ENCODE measurements at regions not wholly inside any gene's neighbourhood (a gene's known extent, or its start where the extent isn't known, plus 50 kb on each side); places are given as distances from the start of the nearest gene placed in this dataset.
"Not testable (repeated sequence)": the region's sequence is repeated elsewhere in the genome, so short reads cannot be mapped to it uniquely, and the experiment has no call there.

DNA sequence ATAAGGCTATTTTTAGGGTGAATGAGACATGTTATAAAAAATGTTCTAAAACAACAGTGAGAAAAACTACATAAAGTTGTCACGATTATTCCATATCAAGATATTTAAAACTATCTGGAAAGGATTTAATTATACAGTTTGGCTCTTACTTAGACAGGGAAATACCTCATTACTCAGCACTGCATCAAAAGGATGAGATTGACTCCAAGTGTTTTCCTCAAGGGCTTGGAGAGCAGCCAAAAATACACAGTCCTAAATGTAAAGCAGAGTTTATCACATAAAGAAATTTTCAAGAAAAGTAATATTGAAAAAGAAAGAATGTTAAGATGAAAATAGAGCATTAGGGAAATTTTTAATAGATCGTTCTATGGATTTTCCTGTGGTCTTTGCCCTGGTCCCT lies 285.5 kb upstream of the NETO1 start:
- DNase-seq = peak; percentile 60

DNA sequence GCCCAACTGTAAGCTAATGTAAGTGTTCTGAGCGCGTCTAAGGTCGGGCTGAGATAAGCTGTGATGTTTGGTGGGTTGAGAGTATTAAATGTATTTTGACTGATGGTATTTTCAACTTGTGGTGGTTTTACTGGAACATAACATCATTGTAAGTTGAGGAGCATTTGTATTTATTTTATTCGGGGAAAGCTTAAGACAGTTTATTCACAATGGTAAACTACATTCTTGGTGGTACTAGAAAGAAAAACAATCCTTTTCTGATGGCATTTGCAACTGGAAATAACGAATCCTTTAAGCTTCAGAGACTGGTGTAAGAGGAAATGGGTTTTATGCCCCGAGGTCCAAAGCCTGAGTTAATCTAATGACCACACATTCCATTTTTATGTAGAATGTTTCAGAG lies 283.3 kb upstream of the NETO1 start:
- peak; percentile 20 for DNase-seq

DNA sequence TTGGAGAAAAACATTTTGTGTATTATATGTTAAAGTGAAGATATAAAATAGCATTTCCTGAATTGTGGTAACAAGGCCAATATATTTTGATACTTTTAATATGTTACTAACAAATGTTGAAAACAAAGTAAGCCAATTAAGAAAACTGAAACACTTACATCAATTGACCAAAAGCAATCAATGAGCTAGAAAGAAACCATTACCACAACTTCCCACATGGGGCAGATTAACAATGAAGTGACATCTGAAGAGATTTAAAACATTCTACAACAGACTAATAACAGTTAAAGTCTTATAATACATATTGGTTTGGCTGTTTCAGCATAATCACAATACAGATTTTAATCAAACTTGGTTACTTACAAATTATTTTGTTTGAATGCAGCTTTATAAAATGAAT lies 282.4 kb upstream of the NETO1 start:
- DNase-seq = no peak

DNA sequence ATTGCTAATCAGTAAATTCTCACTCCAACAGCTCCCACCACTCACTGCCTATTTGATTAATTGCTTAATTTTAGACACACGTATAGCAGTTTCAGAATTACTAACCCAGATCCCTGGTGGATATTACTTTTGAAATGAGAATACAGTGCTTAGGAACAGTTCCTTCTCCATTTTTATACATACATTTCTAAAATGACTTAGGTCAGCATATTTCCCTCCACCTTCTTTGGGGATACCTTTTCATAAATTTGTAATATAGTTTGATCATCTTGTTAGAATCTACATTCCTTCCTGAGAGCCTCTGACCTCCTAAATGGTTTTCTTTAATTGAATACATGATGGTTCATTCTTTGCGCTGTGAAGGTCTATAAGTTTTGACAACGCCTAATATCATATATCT lies 279.8 kb upstream of the NETO1 start:
- DNase-seq = no peak

DNA sequence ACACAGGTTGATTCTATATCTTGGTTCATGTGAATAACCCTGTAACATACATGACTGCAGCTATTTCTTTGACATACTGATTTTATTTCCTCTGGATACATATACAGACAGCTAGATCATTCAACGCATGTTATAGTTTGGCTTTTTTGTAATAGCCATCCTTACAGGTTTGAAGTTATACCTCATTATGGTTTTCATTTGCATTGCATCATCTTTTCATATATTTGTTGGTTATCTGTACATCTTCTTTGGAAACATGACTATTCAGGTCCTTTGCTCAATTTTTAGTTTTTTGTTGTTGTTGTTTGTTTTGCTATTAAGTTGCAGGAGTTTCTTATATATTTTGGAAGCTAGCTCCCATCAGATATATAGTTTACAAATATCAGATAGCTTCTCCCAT lies 276.2 kb upstream of the NETO1 start:
- no peak for DNase-seq

DNA sequence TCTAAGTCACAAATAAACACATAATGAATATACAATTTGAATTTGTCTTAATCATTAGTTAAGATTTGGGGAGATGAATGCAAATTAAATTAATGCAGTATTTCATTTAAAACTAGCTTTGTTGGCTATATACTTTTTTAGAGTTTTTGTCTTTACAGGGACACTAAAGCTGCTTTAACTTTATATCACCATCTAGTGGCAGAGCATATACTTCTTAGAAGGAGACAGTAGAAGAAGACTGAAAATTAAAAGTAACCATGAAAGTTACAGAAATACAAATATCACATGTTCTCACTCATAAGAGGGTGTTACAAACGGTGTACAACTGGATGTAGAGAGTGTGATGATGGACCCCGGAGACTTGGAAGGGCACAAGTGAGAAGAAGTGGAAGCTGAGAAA lies 268.3 kb upstream of the NETO1 start:
- DNase-seq = no peak

DNA sequence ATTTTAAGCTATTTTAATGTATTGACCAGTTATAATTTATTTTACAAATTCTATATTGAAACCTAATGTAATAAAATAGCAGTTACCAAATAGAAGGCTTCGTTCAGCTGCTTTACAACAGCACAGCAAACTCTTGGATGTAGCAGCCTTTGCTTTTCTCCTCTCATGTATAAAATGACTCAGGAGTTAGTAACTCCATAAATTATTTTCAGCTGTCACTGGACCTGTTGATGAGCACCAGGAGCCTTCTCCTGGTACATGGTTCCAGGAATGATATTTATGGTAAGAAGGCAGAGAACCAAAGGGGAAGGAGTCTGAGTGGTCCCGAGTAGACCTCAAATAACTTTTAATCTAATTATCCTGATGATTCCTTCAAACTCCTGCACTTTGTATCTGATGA lies 256.4 kb upstream of the NETO1 start:
- DNase-seq = no peak

DNA sequence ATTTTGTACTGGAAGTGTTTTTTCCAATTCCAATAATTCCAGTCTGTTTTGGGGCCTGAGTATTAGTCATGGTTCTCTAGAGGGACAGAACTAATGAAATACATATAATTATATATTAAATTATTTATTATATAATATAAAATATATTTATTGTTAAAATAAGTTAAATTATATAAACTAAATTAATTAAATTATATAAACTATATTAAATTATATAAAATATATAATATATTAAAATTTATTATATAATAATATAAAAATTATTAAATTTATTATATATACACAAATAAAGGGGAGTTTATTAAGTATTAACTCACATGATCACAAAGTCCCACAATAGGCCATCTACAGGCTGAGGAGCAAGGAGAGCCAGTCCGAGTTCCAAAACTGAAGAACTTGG lies 253.4 kb upstream of the NETO1 start:
- no peak for DNase-seq

DNA sequence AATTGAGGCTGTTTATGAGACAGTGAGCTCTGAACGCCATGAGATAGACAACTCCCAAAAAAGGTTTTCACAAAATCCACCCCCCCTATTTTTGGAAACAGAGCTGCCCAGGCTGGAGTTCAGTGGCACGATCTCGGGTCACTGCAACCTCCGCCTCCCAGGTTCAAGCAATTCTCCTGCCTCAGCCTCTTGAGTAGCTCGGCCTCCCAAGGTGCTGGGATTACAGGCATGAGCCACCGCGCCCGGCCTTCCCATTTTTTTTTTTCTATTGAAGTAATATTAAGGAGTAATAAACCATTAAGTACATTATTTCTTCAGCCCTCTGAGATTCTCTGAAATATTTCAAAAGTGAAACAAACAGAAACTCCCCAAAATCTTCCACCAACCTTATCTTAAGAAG lies 252.8 kb upstream of the NETO1 start:
- no peak for DNase-seq

DNA sequence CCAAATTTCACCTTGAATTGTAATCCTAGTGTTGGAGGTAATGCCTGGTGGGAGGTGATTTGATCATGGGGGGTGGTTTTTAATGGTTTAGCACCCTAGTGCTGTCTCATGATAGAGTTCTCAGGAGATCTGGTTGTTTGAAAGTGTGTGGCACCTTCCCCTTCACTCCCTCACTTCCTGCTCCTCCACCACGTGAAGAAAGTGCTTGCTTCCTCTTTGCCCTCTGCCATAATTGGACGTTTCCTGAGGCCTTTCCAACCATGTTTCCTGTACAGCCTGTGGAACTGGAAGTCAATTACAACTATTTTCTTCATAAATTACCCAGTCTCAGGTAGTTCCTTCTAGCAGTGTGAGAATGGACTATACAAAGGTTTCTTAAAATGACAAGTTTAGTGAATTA lies 251.8 kb upstream of the NETO1 start:
- no peak for DNase-seq

DNA sequence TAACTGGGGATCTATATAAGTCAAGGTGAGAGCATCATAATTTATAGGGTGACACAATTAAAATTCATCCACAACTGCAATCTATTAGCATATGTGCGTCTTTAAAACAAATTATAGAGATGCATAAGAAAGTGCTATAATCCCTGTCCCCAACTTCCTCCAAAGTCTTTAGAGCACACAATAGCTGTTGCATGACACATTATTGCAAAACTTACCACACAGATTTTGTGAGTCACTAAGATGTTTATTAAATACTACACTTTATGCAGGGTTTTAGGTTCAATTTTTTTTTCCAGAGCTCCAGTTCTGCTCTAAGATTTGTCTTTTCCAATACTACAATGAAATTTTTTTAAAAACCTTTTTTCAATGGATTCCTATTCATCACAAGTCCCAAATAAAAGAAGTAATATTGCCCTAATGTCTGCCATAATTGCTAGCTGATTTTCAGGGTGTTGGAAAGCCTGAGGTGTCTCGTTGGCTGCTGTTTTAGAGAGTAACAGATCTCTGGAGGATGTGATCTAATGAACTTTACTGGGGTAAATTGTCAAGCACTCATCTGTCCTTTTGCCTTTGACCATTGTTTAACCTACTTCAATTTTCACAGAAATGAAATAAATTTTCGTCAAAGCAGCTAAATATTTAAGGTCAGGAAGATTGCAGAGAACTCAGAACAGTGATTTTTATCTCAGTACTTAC lies 250.5 kb upstream of the NETO1 start:
- DNase-seq = peak; percentile 30

DNA sequence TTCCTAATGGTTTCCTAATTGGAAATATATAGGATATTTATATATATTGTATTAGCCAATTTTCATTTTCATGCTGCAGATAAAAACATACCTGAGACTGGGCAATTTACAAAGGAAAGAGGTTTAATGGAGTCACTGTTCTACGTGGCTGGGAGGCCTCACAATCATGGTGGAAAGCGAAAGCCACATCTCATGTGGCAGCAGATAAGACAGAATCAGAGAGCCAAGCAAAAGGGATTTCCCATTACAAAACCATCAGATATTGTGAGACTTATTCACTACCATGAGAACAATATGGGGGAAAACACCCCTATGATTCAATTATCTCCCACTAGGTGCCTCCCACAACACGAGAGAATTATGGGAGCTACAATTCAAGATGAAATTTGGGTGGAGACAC lies 242.5 kb upstream of the NETO1 start:
- no peak for DNase-seq

DNA sequence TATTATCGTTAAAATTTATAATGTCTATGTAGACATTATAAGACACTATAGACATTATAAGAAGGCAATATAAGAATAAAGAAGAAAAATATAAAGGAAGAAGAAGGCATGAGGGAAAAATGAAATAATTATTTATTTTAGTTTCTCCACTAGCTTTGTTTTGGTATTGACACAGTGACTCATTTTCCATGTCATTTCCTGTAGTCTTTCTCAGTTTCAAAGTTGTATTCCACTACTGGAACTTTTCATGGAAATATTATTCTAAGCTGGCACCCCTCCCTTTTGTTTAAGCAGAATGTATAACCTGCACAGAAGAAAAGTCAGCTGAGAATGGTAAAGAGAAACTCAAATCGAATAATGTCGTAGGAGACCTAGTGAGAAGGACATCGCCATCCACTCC lies 234.2 kb upstream of the NETO1 start:
- DNase-seq = no peak

DNA sequence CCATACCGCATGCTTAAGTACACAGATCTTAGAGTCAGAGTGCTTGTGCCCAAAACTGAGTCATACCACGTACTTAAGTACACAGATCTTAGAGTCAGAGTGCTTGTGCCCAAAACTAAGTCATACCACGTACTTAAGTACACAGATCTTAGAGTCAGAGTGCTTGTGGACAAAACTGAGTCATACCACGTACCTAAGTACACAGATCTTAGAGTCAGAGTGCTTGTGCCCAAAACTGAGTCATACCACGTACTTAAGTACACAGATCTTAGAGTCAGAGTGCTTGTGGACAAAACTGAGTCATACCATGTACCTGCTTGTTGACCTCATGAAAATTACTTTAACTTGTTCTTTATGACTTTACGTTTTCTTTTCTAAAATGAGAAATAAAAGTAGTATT lies 233.7 kb upstream of the NETO1 start:
- DNase-seq = not testable (repeated sequence)

DNA sequence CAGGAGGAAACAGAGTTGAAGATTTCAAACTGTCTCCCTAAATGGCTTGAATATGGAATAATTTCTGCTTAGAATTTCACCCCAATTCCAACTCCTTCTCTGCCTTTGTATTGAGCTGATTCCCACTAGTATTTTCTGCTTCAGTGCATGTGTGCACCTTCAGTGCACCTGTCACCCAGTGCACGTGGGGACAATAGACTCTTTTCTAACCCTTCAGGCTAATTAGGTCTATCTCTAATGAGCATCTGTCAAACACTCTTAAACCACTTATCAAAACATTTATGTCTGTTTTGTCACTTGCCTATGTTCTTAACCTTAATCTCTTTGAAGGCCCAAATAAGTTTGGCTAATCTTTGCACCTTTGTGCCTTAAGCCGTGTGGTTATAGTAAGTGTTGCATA lies 232.0 kb upstream of the NETO1 start:
- no peak for DNase-seq

DNA sequence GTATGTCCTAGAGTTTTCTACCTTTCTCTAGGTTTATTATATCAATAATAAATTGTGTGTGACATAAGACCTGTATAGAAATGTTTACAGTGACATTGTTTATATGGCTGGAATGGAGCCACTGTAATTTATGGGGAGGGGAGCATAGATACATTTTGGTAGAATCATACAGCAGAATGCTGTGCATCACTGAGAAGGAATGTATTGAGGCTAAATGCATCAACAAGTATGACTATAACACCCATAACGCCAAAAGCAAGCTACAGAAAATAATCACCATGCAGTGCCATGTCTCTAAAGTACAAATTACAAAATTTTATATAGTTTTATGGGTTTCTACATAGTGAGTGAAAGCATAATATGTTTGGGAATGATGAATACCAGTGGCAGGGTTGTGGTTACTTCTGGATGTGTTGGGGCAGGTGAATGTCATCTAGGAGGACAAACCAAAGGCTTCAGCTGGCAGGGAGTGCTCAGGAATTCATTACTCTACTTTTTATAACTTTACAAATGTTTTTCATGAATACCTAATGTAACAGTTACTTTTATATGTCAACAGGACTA lies 226.0 kb upstream of the NETO1 start:
- no peak for DNase-seq

DNA sequence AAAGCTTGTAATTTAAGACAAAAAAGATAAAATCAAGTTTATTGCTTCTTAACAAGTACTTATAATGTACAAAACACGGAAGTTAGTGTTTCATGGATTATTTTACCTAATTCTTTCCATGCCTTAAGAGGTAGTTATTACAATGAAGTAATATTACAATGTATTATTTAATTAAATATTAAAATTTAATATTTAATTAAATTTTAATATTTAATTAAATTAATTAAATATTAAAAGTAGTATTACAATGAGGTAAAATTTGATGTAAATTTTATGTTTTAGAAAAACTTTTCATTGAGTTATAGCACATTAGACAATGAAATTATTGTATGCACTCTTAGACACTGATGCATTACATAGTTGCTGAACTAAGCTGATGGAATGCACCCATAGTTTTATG lies 220.7 kb upstream of the NETO1 start:
- no peak for DNase-seq

DNA sequence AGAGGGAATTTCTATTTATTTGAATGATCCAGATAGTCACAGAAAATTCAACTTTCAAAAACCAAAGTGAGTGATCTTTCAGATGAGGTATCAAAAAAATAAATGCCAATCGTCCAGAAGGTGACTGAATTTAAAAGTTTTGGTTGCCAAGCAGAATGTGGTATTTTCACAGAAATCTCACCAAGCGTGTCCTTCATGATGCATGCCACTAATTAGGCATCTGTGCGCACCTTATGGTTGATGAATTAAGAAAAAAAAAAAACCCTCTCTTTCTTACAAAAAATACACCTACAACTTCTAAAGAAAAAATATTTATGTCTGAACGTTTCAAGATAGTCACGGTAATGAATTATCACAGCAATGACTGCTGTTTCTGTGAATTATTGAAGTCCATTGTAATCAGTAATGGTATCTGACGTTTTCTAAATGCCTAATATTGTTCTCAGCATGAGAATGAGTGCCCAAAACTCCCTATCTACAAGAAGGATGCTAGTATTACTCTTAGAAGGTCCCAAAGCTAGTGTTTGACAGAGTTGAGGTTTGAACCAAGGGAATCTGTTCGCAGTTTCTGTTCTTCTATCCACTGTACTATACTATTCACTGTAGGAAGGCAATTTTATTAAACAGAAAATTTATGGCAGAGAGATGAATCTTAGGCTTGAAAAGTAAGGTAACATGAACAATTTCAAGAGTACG lies 219.6 kb upstream of the NETO1 start:
- no peak for DNase-seq

DNA sequence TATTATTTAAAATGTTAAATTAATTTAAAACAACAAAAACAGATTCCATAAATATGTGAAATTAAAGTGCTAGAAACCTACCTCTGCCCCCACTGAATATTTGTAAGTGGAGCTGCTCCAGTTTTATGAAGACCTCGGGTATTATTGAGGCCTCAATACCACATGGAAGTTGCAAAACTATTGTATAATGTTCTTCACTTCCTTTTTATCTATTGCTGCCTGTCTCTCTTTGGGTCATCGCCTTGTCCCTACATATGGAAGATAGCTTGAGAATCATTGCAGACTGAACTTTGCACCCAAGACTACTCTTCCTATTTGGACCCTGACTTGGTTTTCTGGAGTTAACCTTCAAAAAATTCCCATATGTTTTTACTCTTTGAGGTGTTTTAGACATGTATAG lies 212.1 kb upstream of the NETO1 start:
- DNase-seq = no peak

DNA sequence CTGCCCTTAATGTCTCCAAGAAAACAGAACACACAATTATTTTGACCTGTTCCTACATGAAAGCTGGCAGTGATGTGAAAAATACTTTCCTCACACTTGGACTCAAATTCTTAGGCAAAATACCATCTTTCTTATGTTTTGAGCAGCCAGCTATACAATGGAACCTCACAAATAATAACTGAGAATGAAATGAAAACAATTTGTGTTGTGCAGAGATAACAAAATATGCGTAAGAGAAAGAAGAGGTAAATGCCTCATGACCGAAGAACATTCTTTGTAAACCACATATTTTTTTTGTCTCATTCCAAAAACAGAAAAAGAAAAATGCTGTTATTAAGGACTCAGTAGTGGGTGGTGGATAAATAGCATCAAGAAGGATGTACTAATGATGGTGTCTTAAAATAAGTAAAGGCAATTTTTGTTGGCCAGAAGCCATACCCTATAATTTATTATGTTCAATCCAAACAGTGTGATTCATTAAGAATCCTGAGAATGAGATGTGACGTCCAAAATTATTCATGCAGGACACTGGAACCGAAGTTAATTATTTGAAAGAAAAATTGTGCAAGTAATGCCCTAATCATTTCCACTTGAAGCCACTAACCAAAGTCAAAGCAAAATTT lies 193.0 kb upstream of the NETO1 start:
- no peak for DNase-seq

DNA sequence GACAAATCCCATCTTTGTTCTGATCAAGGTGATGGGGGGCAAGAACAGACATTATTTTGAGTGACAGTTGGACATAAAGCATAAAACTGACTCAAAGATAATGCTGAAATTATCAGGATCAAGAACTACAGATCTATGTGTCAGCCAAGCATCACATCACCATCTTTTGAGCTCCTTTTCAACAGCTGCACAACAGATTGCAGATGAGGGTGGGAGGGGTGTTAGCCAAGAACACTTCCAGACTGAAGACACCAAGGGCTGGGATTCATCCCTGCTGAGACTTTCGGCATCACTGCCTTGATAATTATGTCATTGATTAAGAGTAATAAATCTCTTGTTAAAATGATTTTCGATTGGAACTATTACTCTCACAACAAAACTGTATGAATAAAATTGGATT lies 191.5 kb upstream of the NETO1 start:
- DNase-seq = no peak

DNA sequence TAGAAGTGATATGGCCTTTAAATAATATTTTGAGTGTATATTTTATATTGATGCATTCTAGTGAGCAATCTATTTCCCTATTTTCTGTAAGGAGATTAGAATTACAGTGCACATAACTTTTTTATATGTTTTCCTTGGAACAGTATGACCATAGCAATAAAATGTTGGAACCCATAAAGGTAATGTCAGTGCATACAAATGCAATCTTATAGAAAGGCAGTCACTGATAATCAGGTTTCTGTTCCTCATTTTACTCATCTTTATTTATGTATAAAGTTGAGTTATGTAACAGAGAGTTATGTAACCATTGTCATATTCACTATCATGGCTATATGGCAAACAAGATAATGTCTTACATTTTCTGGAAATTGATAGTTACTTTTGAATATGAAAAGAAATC lies 179.9 kb upstream of the NETO1 start:
- DNase-seq = no peak

DNA sequence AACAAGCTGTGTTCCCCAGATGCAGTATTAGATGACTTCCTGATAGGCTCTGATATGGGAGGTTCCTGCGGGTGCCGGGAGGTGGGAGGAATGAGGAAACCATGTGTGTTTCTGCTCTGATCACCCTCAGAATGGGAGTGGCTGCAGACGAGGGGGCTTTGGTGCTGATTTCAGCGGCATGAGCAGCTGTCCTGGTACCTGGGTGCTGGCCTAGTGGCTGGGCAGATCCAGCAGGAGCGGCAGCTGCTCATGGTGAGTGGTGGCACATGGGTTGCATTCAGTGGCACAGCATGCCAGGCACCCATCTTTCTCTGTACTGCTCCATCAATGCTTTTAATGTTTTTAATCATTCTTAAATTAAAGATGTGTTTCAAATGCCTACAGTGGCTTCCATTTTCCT lies 177.2 kb upstream of the NETO1 start:
- DNase-seq = no peak

DNA sequence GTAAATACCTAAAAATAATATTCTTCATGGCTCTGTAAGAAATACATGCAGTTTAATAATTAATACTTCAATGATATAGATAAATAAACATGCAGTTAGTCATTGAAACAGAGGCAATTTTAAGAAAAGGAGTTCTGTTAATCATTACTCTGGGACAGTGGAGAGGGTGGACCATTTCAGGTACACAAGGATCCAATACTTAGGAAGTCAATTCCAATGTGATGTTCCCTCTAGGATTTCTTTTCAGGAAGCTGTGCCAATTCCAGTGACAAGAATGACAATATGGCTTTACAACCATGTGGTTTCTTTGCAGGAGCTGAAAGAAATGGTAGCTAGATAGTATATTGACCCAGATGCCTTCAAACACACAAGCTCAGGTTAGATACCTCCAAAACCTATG lies 175.8 kb upstream of the NETO1 start:
- no peak for DNase-seq

Measured in amniotic stem cell (primary cell).